ENCODE measurements at regions not wholly inside any gene's neighbourhood (a gene's known extent, or its start where the extent isn't known, plus 50 kb on each side); places are given as distances from the start of the nearest gene placed in this dataset.

DNA sequence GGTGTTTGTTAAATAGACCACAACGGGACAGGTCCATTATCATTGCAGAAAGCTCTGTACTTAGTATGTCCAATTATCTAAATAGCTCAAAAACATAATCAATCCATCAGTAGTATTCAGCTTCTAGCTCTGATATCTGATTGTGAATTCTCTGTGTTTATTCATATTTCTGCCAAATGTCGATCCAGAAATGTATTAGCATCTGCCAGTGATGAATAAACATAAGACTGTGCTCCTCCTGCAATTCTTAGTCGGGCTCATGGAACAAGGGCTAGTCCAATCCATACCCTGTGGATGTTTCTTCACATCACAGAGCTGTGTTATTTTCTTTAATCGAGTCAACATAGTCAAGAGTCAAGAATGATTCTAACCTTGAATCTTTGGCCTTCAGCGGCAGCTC lies 1612.1 kb upstream of the WWC1 start:
- no peaks in the 10 kb centered on the region for H3K36me3 ChIP-seq (ENCODE audit: insufficient read depth, low read length)
- no peaks in the 10 kb centered on the region for H3F3A ChIP-seq (ENCODE audit: insufficient read depth, low read length)

DNA sequence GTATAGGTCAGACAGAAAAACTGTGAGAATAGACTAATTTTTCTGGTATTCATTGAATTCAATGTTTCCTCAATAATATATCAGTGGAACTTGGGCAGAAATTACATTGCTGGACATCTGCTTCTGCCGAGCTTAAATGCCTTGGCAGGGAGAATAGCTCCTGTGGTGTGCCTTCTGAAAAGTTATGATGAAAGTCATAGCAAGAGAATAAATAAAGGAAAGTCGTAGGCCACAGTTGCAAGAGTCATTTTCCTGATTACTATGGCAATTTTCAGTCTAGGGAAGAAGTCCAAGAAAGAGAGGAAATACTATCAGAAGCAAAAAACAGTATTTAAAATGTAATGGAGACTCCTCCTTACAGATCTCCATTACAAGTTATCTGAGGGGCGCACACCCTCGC lies 1596.1 kb upstream of the WWC1 start:
- Histone ChIP-seq H3K4me2 (ENCODE audit: low read length) (no peak overlapping the region), H3K36me3 (ENCODE audit: insufficient read depth, low read length) (no peaks in the 10 kb centered on the region), H2AFZ (ENCODE audit: low read length) (no peak overlapping the region), H3K4me1 (ENCODE audit: insufficient read depth, low read length, severe bottlenecking) (no peaks in the 10 kb centered on the region), H3K27ac (ENCODE audit: low read depth, low read length, poor library complexity, severe bottlenecking) (no peak overlapping the region), H3K27me3 (ENCODE audit: insufficient read depth, low read length) (no peaks in the 10 kb centered on the region), H4K20me1 (ENCODE audit: insufficient read depth, low read length) (no peaks in the 10 kb centered on the region), H3K9me3 (ENCODE audit: low read length) (no peaks in the 10 kb centered on the region), H3K4me3 (ENCODE audit: low read depth, low read length, poor library complexity, severe bottlenecking) (no peak overlapping the region), H3K9me2 (ENCODE audit: low read depth, low read length) (no peaks in the 10 kb centered on the region), H3K9ac (ENCODE audit: low read length) (no peak overlapping the region), H3F3A (ENCODE audit: insufficient read depth, low read length) (no peaks in the 10 kb centered on the region), H3K79me2 (ENCODE audit: insufficient read depth, low read length) (no peaks in the 10 kb centered on the region)
- TF ChIP-seq, protein P1, sequence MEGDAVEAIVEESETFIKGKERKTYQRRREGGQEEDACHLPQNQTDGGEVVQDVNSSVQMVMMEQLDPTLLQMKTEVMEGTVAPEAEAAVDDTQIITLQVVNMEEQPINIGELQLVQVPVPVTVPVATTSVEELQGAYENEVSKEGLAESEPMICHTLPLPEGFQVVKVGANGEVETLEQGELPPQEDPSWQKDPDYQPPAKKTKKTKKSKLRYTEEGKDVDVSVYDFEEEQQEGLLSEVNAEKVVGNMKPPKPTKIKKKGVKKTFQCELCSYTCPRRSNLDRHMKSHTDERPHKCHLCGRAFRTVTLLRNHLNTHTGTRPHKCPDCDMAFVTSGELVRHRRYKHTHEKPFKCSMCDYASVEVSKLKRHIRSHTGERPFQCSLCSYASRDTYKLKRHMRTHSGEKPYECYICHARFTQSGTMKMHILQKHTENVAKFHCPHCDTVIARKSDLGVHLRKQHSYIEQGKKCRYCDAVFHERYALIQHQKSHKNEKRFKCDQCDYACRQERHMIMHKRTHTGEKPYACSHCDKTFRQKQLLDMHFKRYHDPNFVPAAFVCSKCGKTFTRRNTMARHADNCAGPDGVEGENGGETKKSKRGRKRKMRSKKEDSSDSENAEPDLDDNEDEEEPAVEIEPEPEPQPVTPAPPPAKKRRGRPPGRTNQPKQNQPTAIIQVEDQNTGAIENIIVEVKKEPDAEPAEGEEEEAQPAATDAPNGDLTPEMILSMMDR (IDR thresholded peaks at IDR 0.05; ENCODE audit: low read length) = no peak
- TF ChIP-seq EZH2 (IDR thresholded peaks at IDR 0.05; ENCODE audit: borderline replicate concordance, low read length) = no peak

More for the DNA sequence above, 1612.1 kb upstream of the WWC1 start:
- no peak overlapping the region for H3K4me3 ChIP-seq (ENCODE audit: low read depth, low read length, poor library complexity, severe bottlenecking)
- no peaks in the 10 kb centered on the region for H3K9me2 ChIP-seq (ENCODE audit: low read depth, low read length)
- no peaks in the 10 kb centered on the region for H3K27me3 ChIP-seq (ENCODE audit: insufficient read depth, low read length)
- no peaks in the 10 kb centered on the region for H3K4me1 ChIP-seq (ENCODE audit: insufficient read depth, low read length, severe bottlenecking)
- H3K4me2 ChIP-seq (ENCODE audit: low read length) = no peak overlapping the region
- H3K9ac ChIP-seq (ENCODE audit: low read length) = no peak overlapping the region
- no peak overlapping the region for H3K27ac ChIP-seq (ENCODE audit: low read depth, low read length, poor library complexity, severe bottlenecking)
- no peaks in the 10 kb centered on the region for H4K20me1 ChIP-seq (ENCODE audit: insufficient read depth, low read length)
- H3K9me3 ChIP-seq (ENCODE audit: low read length) = no peaks in the 10 kb centered on the region
- no peak overlapping the region for H2AFZ ChIP-seq (ENCODE audit: low read length)
- TF ChIP-seq, protein P1 (IDR thresholded peaks at IDR 0.05; ENCODE audit: low read length) = no peak
- no peaks in the 10 kb centered on the region for H3K79me2 ChIP-seq (ENCODE audit: insufficient read depth, low read length)

DNA sequence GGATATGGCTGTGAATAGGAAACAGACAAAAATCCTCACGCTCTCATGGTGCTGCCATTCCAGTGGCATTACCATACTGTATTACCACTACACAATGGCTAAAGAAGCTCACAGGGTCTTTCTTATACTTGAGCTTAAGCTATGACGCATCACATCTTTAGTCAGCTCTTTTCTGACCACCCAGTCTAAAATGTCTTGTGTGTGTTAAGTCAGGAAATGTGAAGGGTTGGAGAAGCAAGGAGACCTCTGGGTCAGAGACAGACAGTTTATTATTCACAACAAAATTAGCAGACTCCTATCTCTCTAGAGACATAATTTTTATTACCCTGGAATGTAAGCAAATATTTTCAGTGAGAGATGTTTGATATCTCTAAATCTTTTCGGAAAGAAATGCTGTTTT lies 1583.2 kb upstream of the WWC1 start:
- no peaks in the 10 kb centered on the region for H3F3A ChIP-seq (ENCODE audit: insufficient read depth, low read length)
- H3K9ac ChIP-seq (ENCODE audit: low read length) = no peak overlapping the region
- H3K9me3 ChIP-seq (ENCODE audit: low read length) = no peaks in the 10 kb centered on the region
- H3K4me3 ChIP-seq (ENCODE audit: low read depth, low read length, poor library complexity, severe bottlenecking) = no peak overlapping the region
- TF ChIP-seq EZH2 (IDR thresholded peaks at IDR 0.05; ENCODE audit: borderline replicate concordance, low read length) = no peak
- TF ChIP-seq, protein P1 (IDR thresholded peaks at IDR 0.05; ENCODE audit: low read length) = no peak
- H3K79me2 ChIP-seq (ENCODE audit: insufficient read depth, low read length) = no peaks in the 10 kb centered on the region
- H3K36me3 ChIP-seq (ENCODE audit: insufficient read depth, low read length) = no peaks in the 10 kb centered on the region
- H3K27ac ChIP-seq (ENCODE audit: low read depth, low read length, poor library complexity, severe bottlenecking) = no peak overlapping the region
- H4K20me1 ChIP-seq (ENCODE audit: insufficient read depth, low read length) = no peaks in the 10 kb centered on the region
- H3K4me2 ChIP-seq (ENCODE audit: low read length) = no peak overlapping the region
- H3K27me3 ChIP-seq (ENCODE audit: insufficient read depth, low read length) = no peaks in the 10 kb centered on the region
- H2AFZ ChIP-seq (ENCODE audit: low read length) = no peak overlapping the region
- H3K4me1 ChIP-seq (ENCODE audit: insufficient read depth, low read length, severe bottlenecking) = no peaks in the 10 kb centered on the region
- no peaks in the 10 kb centered on the region for H3K9me2 ChIP-seq (ENCODE audit: low read depth, low read length)
